Activated CD4-positive, alpha-beta T cell treated with anti-CD3 and anti-CD28 coated beads, Interleukin-2, Interleukin-6, amounts not matched to agents 100 ng/mL and 50 ng/mL, durations not matched to agents 16 hours and 8 hours (primary cell): ENCODE measurements at regions not wholly inside any gene's neighbourhood (a gene's known extent, or its start where the extent isn't known, plus 50 kb on each side); places are given as distances from the start of the nearest gene placed in this dataset.
"Not testable (repeated sequence)": the region's sequence is repeated elsewhere in the genome, so short reads cannot be mapped to it uniquely, and the experiment has no call there.

Experiments
- DNase-seq: peaks from one replicate; pipeline ENCODE4 v3.0.0-alpha.2; 2020

GRCh38 chr5:130808691-130809090 is 356.4 kb downstream of the HINT1 start:
- DNase-seq = no peak

- no peak for DNase-seq
Measured at GRCh38 chr5:130805648-130806047, 359.4 kb downstream of the HINT1 start.

GRCh38 chr5:130805036-130805435 is 360.0 kb downstream of the HINT1 start:
- DNase-seq = no peak

GRCh38 chr5:130801963-130802362 is 363.1 kb downstream of the HINT1 start:
- DNase-seq = no peak

- DNase-seq = no peak
Measured at GRCh38 chr5:130799015-130799414, 366.0 kb downstream of the HINT1 start.

- no peak for DNase-seq
Measured at GRCh38 chr5:130797303-130797702, 367.8 kb downstream of the HINT1 start.

GRCh38 chr5:130796902-130797301 is 368.2 kb downstream of the HINT1 start:
- no peak for DNase-seq

GRCh38 chr5:130796032-130796431 is 369.0 kb downstream of the HINT1 start:
- no peak for DNase-seq

GRCh38 chr5:130795037-130795436 is 370.0 kb downstream of the HINT1 start:
- DNase-seq = no peak

GRCh38 chr5:130777794-130778193 is 387.3 kb downstream of the HINT1 start:
- DNase-seq = no peak

- DNase-seq = no peak
Measured at GRCh38 chr5:130773813-130774212, 391.2 kb downstream of the HINT1 start.

- DNase-seq = no peak
Measured at GRCh38 chr5:130762031-130762430, 403.0 kb downstream of the HINT1 start.

- DNase-seq = no peak
Measured at GRCh38 chr5:130759061-130759460, 406.0 kb downstream of the HINT1 start.

- DNase-seq = no peak
Measured at GRCh38 chr5:130747556-130747955, 417.5 kb downstream of the HINT1 start.

GRCh38 chr5:130746641-130747040 is 418.4 kb downstream of the HINT1 start:
- DNase-seq = not testable (repeated sequence)

GRCh38 chr5:130743092-130743491 is 422.0 kb downstream of the HINT1 start:
- DNase-seq = no peak

- DNase-seq = no peak
Measured at GRCh38 chr5:130740047-130740569, 424.9 kb downstream of the HINT1 start.

- DNase-seq = no peak
Measured at GRCh38 chr5:130731839-130732238, 433.2 kb downstream of the HINT1 start.

GRCh38 chr5:130729541-130729940 is 435.5 kb downstream of the HINT1 start:
- DNase-seq = no peak

- DNase-seq = no peak
Measured at GRCh38 chr5:130727830-130728229, 437.2 kb downstream of the HINT1 start.

- DNase-seq = no peak
Measured at GRCh38 chr5:130724658-130725057, 440.4 kb downstream of the HINT1 start.

GRCh38 chr5:130720355-130720754 is 444.7 kb downstream of the HINT1 start:
- no peak for DNase-seq

- DNase-seq = no peak
Measured at GRCh38 chr5:130715541-130715940, 449.5 kb downstream of the HINT1 start.

- no peak for DNase-seq
Measured at GRCh38 chr5:130714200-130714599, 450.9 kb downstream of the HINT1 start.

- no peak for DNase-seq
Measured at GRCh38 chr5:130712324-130712723, 452.7 kb downstream of the HINT1 start.

- no peak for DNase-seq
Measured at GRCh38 chr5:130710596-130710995, 454.5 kb downstream of the HINT1 start.
